GM10248 (cell line): ENCODE measurements at regions not wholly inside any gene's neighbourhood (a gene's known extent, or its start where the extent isn't known, plus 50 kb on each side); places are given as distances from the start of the nearest gene placed in this dataset.

Experiments
- CTCF ChIA-PET: fragments of 300-600 bp; sonication (Branson Sonifier 250); formaldehyde crosslinking; extraction: SDS; loops from one replicate; lab custom pipeline; 2021; ENCODE audit warnings: antibody characterized with exemption; lab: Yijun Ruan, JAX
- POLR2A ChIA-PET: fragments of 350-650 bp; sonication (Branson Sonifier 250); formaldehyde crosslinking; extraction: SDS; loops from one replicate; lab custom pipeline; 2020; ENCODE audit warnings: antibody characterized with exemption; lab: Yijun Ruan, JAX
- DNase-seq: peaks from one replicate; pipeline ENCODE4 v3.0.0; 2012; ENCODE audit errors: extremely low spot score
- CTCF ChIP-seq: IDR thresholded peaks from 2 replicates; pipeline ENCODE4 v1.5.1; 2012; ENCODE audit warnings: mild to moderate bottlenecking, low read depth; ENCODE audit errors: extremely low read depth, missing control alignments, control extremely low read depth

GRCh38 chr13:27005976-27006518 lies 165.6 kb downstream of the USP12 start:
- ChIA-PET POLR2A (no interaction called here), CTCF (interaction anchor here (1.4 to 1.7 kb wide), 2 partner anchors 15 to 21 kb away, joined by 4 to 7 read pairs; no protein-coding TSS in a partner anchor)

GRCh38 chr13:27005556-27005955 lies 166.1 kb downstream of the USP12 start:
- CTCF ChIA-PET = interaction anchor here (1.7 kb wide), 1 partner anchor 20 kb away, joined by 7 read pairs; no protein-coding TSS in a partner anchor

More at GRCh38 chr13:27005976-27006518, 165.6 kb downstream of the USP12 start:
- no peak for TF ChIP-seq CTCF
- DNase-seq = no peak

GRCh38 chr13:27004866-27005265 lies 166.7 kb downstream of the USP12 start:
- ChIA-PET POLR2A (no interaction called here), CTCF (interaction anchor here (1.9 kb wide), 1 partner anchor 19 kb away, joined by 12 read pairs; no protein-coding TSS in a partner anchor)
- no peak for TF ChIP-seq CTCF
- DNase-seq = no peak

More at GRCh38 chr13:27005556-27005955, 166.1 kb downstream of the USP12 start:
- DNase-seq = no peak
- TF ChIP-seq CTCF = no peak
- POLR2A ChIA-PET = no interaction called here

GRCh38 chr13:27004326-27004725 lies 167.3 kb downstream of the USP12 start:
- DNase-seq = no peak
- TF ChIP-seq CTCF = no peak
- POLR2A ChIA-PET = no interaction called here
- CTCF ChIA-PET = interaction anchor here (1.3 to 1.9 kb wide), 2 partner anchors 18 kb away, joined by 3 to 12 read pairs; no protein-coding TSS in a partner anchor

GRCh38 chr13:27001705-27002104 lies 169.9 kb downstream of the USP12 start:
- ChIA-PET POLR2A (no interaction called here), CTCF (interaction anchor here (0.9 to 2.2 kb wide), 6 partner anchors 14 to 360 kb away, joined by 3 to 10 read pairs (median 3); partner anchors contain the start of gene RASL11A)
- DNase-seq = no peak
- TF ChIP-seq CTCF = no peak

GRCh38 chr13:27000686-27001085 lies 170.9 kb downstream of the USP12 start:
- ChIA-PET POLR2A (no interaction called here), CTCF (interaction anchor here (1.1 to 2.2 kb wide), 4 partner anchors 13 to 361 kb away, joined by 3 to 6 read pairs (median 5); partner anchors contain the start of gene RASL11A)
- no peak for TF ChIP-seq CTCF
- DNase-seq = no peak
